ENCODE measurements at regions not wholly inside any gene's neighbourhood (a gene's known extent, or its start where the extent isn't known, plus 50 kb on each side); places are given as distances from the start of the nearest gene placed in this dataset.

GRCh38 chr7:153887749-153888569 lies 164.2 kb upstream of the DPP6 start:
- H3K27ac ChIP-seq: no peak overlapping the region
- peaks cover 0 to 11% (median 5%) of the 10 kb centered on the region in 4 donors for H3K27me3 ChIP-seq
- no peaks in the 10 kb centered on the region for H3K9me3 ChIP-seq
- DNase-seq: peak in 1 of 2 donors; percentile 82
- WGBS, 2 donors: 2 to 4% methylated on average over 23 to 62 of the region's 82 CpGs
- peaks cover 0 to 22% (median 0%) of the 10 kb centered on the region in 4 donors for H3K4me1 ChIP-seq
- no peak for TF ChIP-seq EP300 (IDR thresholded peaks at IDR 0.05)
- TF ChIP-seq POLR2AphosphoS5 (IDR thresholded peaks at IDR 0.05): no peak
- TF ChIP-seq CTCF (IDR thresholded peaks at IDR 0.05): no peak
- no peak for TF ChIP-seq POLR2A (IDR thresholded peaks at IDR 0.05)
- peak in 1 of 2 donors; percentile 20 for ATAC-seq (ENCODE audit: low FRiP score in 2 of 2)
- no peaks in the 10 kb centered on the region for H3K36me3 ChIP-seq
- H3K4me3 ChIP-seq: peak overlapping the region in 2 of 4 donors; percentile 8 to 25

DNA sequence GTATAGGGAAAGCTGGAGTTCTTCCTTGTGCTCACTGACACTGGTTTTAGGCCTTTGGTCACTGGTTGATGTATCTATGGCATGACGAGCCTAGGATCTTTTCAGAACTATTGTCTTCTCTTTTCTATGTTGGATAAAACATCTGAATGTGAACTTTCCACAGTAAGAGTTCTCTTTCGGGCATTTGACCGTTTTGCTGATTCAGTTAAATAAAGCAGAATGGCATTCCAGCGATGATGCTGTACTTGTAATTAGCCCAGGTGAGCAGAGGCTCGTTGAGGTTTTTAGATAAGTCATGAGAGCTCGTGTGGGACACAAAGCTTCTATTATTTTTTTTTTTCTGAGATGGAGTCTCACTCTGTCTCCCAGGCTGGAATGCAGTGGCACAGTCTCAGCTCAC lies 160.2 kb upstream of the DPP6 start:
- ATAC-seq (ENCODE audit: low FRiP score in 2 of 2) (no peak), DNase-seq (no peak)
- H3K27me3 ChIP-seq: peaks cover 0 to 6% (median under 1%) of the 10 kb centered on the region in 4 donors
- no peaks in the 10 kb centered on the region for H3K9me3 ChIP-seq
- peaks cover 0 to 14% (median 0%) of the 10 kb centered on the region in 4 donors for H3K4me1 ChIP-seq
- no peaks in the 10 kb centered on the region for H3K36me3 ChIP-seq
- no peak overlapping the region for H3K4me3 ChIP-seq
- WGBS, 2 donors: 68 to 79% methylated on average over 6 of the region's 6 CpGs
- TF ChIP-seq POLR2A (IDR thresholded peaks at IDR 0.05): no peak
- TF ChIP-seq POLR2AphosphoS5 (IDR thresholded peaks at IDR 0.05): no peak
- TF ChIP-seq EP300 (IDR thresholded peaks at IDR 0.05): no peak
- TF ChIP-seq CTCF (IDR thresholded peaks at IDR 0.05): no peak
- no peak overlapping the region for H3K27ac ChIP-seq

- no peak for DNase-seq
- Histone ChIP-seq H3K4me3 (no peak overlapping the region), H3K27me3 (no peaks in the 10 kb centered on the region), H3K4me1 (no peaks in the 10 kb centered on the region), H3K9me3 (no peaks in the 10 kb centered on the region), H3K27ac (no peak overlapping the region), H3K36me3 (no peaks in the 10 kb centered on the region)
- WGBS, 2 donors: 68 to 72% methylated on average over 3 of the region's 3 CpGs
- no peak for TF ChIP-seq EP300 (IDR thresholded peaks at IDR 0.05)
- TF ChIP-seq CTCF (IDR thresholded peaks at IDR 0.05): no peak
- TF ChIP-seq POLR2A (IDR thresholded peaks at IDR 0.05): no peak
- no peak for TF ChIP-seq POLR2AphosphoS5 (IDR thresholded peaks at IDR 0.05)
- no peak for ATAC-seq (ENCODE audit: low FRiP score in 2 of 2)
These were observed 149.3 kb upstream of the DPP6 start for GRCh38 chr7:153902862-153903261.

GRCh38 chr7:153912211-153912610 lies 140.0 kb upstream of the DPP6 start:
- H3K27ac ChIP-seq: no peak overlapping the region
- H3K36me3 ChIP-seq: no peaks in the 10 kb centered on the region
- no peaks in the 10 kb centered on the region for H3K4me1 ChIP-seq
- DNase-seq (no peak), ATAC-seq (ENCODE audit: low FRiP score in 2 of 2) (no peak)
- H3K27me3 ChIP-seq: no peaks in the 10 kb centered on the region
- 55 to 66% methylated on average over 4 of the region's 4 CpGs for WGBS, 2 donors
- no peak for TF ChIP-seq CTCF (IDR thresholded peaks at IDR 0.05)
- no peak for TF ChIP-seq EP300 (IDR thresholded peaks at IDR 0.05)
- no peak for TF ChIP-seq POLR2AphosphoS5 (IDR thresholded peaks at IDR 0.05)
- TF ChIP-seq POLR2A (IDR thresholded peaks at IDR 0.05): no peak
- H3K4me3 ChIP-seq: no peak overlapping the region
- no peaks in the 10 kb centered on the region for H3K9me3 ChIP-seq

DNA sequence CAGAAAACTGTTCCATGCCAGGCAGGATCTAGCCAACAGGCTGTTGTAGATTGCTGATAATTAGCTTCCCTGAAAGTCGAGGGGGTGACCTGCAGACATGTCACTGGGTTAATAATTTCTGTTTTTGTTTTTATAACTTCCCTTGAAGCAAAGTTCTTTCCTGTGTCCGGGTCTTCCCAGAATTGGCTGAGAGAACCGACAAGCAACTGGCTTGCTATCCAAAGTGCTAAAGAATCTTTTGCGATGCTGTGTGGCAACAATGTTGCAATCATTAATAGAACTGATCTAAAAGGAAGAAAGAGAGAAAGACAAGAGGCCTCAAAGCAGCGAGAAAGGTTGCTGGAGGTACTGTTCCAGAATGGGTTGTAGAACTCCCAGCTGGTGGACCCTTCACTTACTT lies 132.1 kb upstream of the DPP6 start:
- no peaks in the 10 kb centered on the region for H3K4me1 ChIP-seq
- no peak for TF ChIP-seq EP300 (IDR thresholded peaks at IDR 0.05)
- TF ChIP-seq POLR2A (IDR thresholded peaks at IDR 0.05): no peak
- TF ChIP-seq CTCF (IDR thresholded peaks at IDR 0.05): no peak
- no peak for TF ChIP-seq POLR2AphosphoS5 (IDR thresholded peaks at IDR 0.05)
- H3K9me3 ChIP-seq: no peaks in the 10 kb centered on the region

More for the DNA sequence above, 132.1 kb upstream of the DPP6 start:
- Histone ChIP-seq H3K4me3 (no peak overlapping the region), H3K36me3 (no peaks in the 10 kb centered on the region), H3K27me3 (no peaks in the 10 kb centered on the region), H3K27ac (no peak overlapping the region)
- ATAC-seq (ENCODE audit: low FRiP score in 2 of 2) (no peak), DNase-seq (no peak)
- WGBS, 2 donors: 65 to 67% methylated on average over 5 of the region's 5 CpGs
